ENCODE measurements at regions not wholly inside any gene's neighbourhood (a gene's known extent, or its start where the extent isn't known, plus 50 kb on each side); places are given as distances from the start of the nearest gene placed in this dataset.
A peak's percentile ranks its signal among the peaks of the same experiment; 100 is the strongest.

DNA sequence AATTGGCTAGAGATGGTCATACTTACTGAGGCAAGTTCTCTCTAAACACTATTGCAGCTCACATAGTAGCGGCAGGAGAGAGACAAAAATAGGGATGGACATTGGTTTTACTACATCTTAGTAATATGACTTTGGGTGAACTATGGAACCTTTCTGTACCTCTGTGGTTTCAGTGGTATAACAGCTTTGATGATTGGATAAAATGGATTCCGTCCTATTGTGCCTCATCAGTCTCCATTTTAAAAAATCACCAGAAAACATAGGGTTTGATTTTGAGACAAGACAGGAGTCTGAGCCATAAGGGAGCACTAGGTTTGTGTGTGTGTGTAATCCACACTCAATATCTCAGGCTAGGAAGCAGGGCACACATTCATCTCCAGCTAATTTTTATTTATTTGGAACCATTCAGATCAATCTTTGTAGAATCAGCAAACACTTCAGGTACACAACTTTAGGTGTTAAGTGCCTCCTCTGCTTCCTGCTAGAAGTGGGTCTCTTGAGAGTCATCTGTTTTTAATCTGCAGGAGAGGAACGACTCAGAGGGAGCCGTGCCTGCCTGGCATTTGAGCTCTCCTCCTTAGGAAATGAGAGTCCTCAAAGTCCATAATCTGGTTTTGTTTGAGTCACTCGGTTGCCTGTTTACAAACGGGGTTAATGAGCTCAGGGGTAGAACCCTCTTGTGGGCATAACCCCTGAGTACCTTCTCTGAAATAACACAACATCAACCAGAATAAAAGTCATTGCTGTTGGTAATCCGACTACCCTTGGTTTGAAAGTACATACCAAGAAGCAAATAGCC lies 238.5 kb upstream of the BOD1L1 start:
- peaks cover 12% of the 10 kb centered on the region for H3K9me3 ChIP-seq (ENCODE audit: control insufficient read depth, low read depth, low read length)
- no peaks in the 10 kb centered on the region for H3K36me3 ChIP-seq (ENCODE audit: control insufficient read depth, insufficient read depth, low read length)
- no peak overlapping the region for H3K4me3 ChIP-seq (ENCODE audit: low read length)
- no peak overlapping the region for H3K27ac ChIP-seq (ENCODE audit: low read length)
- DNase-seq, result peak in 1 of 2 donors; percentile 26
- no CpG with 5 or more reads among the region's 7 CpGs for WGBS (ENCODE audit: insufficient coverage, low lambda C conversion rate)
- no peaks in the 10 kb centered on the region for H3K27me3 ChIP-seq (ENCODE audit: control insufficient read depth, insufficient read depth, low read length)
- H3K4me1 ChIP-seq (ENCODE audit: control insufficient read depth, insufficient read depth, low read length), result peaks cover 19% of the 10 kb centered on the region

DNA sequence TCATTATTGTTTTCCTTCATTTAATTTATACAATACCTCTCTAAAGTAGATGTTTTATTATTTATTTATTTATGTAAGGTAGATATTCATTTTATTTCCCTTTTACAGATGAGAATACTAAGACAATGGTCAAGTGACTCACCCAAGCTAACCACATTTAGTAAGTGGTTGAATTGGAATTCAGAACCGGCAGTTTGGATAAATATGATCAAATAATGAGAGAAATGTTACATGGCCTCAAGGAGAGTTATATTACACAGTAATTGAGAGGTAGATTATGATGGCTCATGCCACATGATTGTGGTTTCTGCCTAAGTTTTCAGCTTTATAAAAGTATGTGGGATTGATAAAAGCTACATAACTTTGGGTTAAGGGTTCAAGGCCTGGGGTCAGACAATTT lies 239.4 kb upstream of the BOD1L1 start:
- peaks cover 7% of the 10 kb centered on the region for H3K9me3 ChIP-seq (ENCODE audit: control insufficient read depth, low read depth, low read length)
- DNase-seq, result no peak
- no peaks in the 10 kb centered on the region for H3K27me3 ChIP-seq (ENCODE audit: control insufficient read depth, insufficient read depth, low read length)
- H3K4me1 ChIP-seq (ENCODE audit: control insufficient read depth, insufficient read depth, low read length), result peaks cover 26% of the 10 kb centered on the region
- H3K4me3 ChIP-seq (ENCODE audit: low read length), result no peak overlapping the region
- no peaks in the 10 kb centered on the region for H3K36me3 ChIP-seq (ENCODE audit: control insufficient read depth, insufficient read depth, low read length)
- no peak overlapping the region for H3K27ac ChIP-seq (ENCODE audit: low read length)
- WGBS (ENCODE audit: insufficient coverage, low lambda C conversion rate), result 89% methylated on average over 1 of the region's 1 CpG

DNA sequence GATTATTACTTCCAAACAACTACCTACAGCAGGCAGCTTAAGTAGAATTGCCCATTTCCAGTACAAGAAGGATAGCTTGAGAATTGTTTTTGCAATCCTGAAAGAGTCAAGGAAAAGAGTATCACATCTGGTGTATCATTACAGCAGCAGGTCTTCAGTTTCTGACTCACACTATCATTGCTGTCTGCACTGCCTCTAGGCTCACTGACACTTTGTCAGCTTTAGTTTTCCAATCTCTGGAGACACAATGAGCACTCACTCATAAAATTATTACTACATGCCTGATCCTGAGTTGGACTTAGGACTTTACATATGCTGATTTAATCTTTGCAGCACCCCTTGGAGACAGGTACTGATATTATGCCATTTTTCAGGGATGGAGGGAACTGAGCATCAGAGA lies 244.6 kb upstream of the BOD1L1 start:
- no peaks in the 10 kb centered on the region for H3K36me3 ChIP-seq (ENCODE audit: control insufficient read depth, insufficient read depth, low read length)
- H3K27me3 ChIP-seq (ENCODE audit: control insufficient read depth, insufficient read depth, low read length), result no peaks in the 10 kb centered on the region
- DNase-seq, result peak; percentile 79 to 89
- peaks cover 54% of the 10 kb centered on the region for H3K4me1 ChIP-seq (ENCODE audit: control insufficient read depth, insufficient read depth, low read length)
- H3K27ac ChIP-seq (ENCODE audit: low read length), result peak overlapping the region; percentile 76
- no peak overlapping the region for H3K4me3 ChIP-seq (ENCODE audit: low read length)
- no peaks in the 10 kb centered on the region for H3K9me3 ChIP-seq (ENCODE audit: control insufficient read depth, low read depth, low read length)

DNA sequence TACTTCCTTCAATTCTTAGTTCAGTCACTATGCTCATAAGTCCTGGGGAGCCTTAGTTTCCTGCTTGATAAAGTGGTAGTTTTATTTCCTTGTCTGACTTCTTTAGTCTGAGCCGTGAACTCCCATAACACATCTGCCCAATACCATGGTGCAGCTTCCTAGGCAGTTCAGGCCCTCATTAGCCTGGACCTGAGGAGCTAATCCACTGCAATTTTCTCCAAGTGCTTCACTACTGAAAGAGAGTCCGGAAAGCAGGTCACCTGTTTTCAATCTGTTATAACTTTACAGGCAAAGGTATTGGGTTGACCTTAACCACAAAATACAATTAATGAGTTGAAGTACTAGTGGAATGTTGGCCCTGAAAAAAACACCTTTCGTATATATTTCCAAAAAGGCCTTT lies 245.4 kb upstream of the BOD1L1 start:
- Histone ChIP-seq H3K36me3 (ENCODE audit: control insufficient read depth, insufficient read depth, low read length) (no peaks in the 10 kb centered on the region), H3K27me3 (ENCODE audit: control insufficient read depth, insufficient read depth, low read length) (no peaks in the 10 kb centered on the region), H3K4me3 (ENCODE audit: low read length) (no peak overlapping the region), H3K4me1 (ENCODE audit: control insufficient read depth, insufficient read depth, low read length) (peaks cover 60% of the 10 kb centered on the region), H3K9me3 (ENCODE audit: control insufficient read depth, low read depth, low read length) (no peaks in the 10 kb centered on the region), H3K27ac (ENCODE audit: low read length) (peak overlapping the region; percentile 76)
- WGBS (ENCODE audit: insufficient coverage, low lambda C conversion rate), result no CpG with 5 or more reads among the region's 3 CpGs
- peak in 1 of 2 donors; percentile 66 for DNase-seq

DNA sequence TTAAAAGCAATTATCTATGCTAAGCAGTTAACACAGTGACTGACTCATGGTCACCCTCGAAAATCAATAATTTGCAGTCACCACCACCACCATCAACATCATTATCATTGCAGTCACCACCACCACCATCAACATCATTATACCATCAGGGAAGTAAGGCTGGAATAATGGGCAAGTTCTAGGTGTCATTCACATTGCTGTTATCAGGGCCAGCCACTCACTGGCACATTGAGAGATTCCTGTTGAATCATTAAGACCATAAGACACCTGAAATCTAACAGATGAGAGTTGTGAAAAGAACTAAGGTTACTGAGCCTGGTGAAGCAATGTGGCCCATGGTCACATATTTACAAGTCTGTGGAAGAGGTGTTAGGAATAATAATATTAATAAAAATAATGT lies 247.7 kb upstream of the BOD1L1 start:
- no peaks in the 10 kb centered on the region for H3K9me3 ChIP-seq (ENCODE audit: control insufficient read depth, low read depth, low read length)
- H3K27ac ChIP-seq (ENCODE audit: low read length), result peak overlapping the region; percentile 73
- DNase-seq, result peak; percentile 56 to 76
- no peak overlapping the region for H3K4me3 ChIP-seq (ENCODE audit: low read length)
- H3K36me3 ChIP-seq (ENCODE audit: control insufficient read depth, insufficient read depth, low read length), result no peaks in the 10 kb centered on the region
- peaks cover 67% of the 10 kb centered on the region for H3K4me1 ChIP-seq (ENCODE audit: control insufficient read depth, insufficient read depth, low read length)
- no CpG with 5 or more reads among the region's 1 CpG for WGBS (ENCODE audit: insufficient coverage, low lambda C conversion rate)
- no peaks in the 10 kb centered on the region for H3K27me3 ChIP-seq (ENCODE audit: control insufficient read depth, insufficient read depth, low read length)

DNA sequence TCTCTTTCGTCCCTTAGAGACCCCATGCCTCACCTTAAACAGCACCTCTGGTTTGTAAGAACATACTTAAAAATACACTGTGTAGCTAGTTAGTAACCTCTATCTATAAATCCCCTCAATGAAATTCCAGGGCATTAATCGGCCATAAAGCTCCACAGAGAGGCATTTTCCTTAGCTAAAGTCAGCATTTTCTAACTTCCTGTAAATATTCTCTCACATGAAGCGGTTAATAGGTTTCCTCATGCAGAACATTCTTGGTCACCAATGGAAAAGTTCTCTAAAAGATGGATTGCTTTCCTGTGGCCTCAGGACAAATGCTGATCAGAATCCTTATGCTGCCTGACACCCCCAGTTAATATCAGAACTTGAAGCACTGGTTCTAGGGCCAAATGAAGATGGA lies 248.6 kb upstream of the BOD1L1 start:
- no peaks in the 10 kb centered on the region for H3K36me3 ChIP-seq (ENCODE audit: control insufficient read depth, insufficient read depth, low read length)
- WGBS (ENCODE audit: insufficient coverage, low lambda C conversion rate), result 90% methylated on average over 2 of the region's 3 CpGs
- H3K4me3 ChIP-seq (ENCODE audit: low read length), result no peak overlapping the region
- no peaks in the 10 kb centered on the region for H3K27me3 ChIP-seq (ENCODE audit: control insufficient read depth, insufficient read depth, low read length)
- H3K4me1 ChIP-seq (ENCODE audit: control insufficient read depth, insufficient read depth, low read length), result peaks cover 57% of the 10 kb centered on the region
- no peak for DNase-seq
- peak overlapping the region; percentile 49 for H3K27ac ChIP-seq (ENCODE audit: low read length)
- no peaks in the 10 kb centered on the region for H3K9me3 ChIP-seq (ENCODE audit: control insufficient read depth, low read depth, low read length)

DNA sequence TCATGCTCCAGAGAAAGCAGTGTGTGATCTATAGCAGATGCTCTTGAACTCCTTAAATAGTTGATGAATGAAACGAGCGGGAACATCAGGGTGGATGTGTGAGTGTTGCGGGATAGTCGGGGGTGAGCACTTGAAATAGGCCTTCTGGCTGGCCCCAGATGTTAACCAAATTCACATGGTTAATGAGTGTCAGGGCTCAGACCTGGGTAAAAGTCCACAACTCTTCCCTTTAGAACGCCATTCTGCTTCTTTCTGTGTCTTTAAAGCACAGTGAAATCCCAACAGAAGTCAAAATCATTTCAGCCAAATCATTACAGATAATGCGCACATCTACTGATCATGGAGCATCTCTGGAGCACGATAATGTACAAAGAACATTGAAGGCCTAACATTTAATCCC lies 249.4 kb upstream of the BOD1L1 start:
- Histone ChIP-seq H3K9me3 (ENCODE audit: control insufficient read depth, low read depth, low read length) (no peaks in the 10 kb centered on the region), H3K27ac (ENCODE audit: low read length) (peak overlapping the region; percentile 61), H3K27me3 (ENCODE audit: control insufficient read depth, insufficient read depth, low read length) (no peaks in the 10 kb centered on the region), H3K4me3 (ENCODE audit: low read length) (no peak overlapping the region), H3K4me1 (ENCODE audit: control insufficient read depth, insufficient read depth, low read length) (peaks cover 51% of the 10 kb centered on the region), H3K36me3 (ENCODE audit: control insufficient read depth, insufficient read depth, low read length) (no peaks in the 10 kb centered on the region)
- no CpG with 5 or more reads among the region's 7 CpGs for WGBS (ENCODE audit: insufficient coverage, low lambda C conversion rate)
- peak in 1 of 2 donors; percentile 64 for DNase-seq

DNA sequence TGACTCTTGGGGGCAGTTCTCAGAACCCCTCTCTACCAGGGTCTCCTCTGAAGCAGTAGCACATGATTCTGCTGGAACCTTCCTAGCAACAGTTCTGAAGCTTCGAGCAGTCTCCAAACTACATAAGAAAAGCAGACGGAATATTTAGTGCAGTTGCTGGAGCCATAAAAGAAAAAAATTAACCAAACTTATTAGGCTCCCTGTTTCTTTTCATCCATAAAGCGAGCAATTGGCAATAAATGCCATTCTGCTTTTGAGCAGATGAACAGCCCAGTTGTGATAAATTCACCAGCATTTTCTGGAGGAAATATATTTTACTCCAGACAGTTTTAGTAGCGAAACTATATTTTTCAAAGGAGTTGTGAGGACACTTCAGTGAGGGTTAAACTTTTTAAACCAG lies 250.1 kb upstream of the BOD1L1 start:
- DNase-seq, result peak in 1 of 2 donors; percentile 59
- Histone ChIP-seq H3K27ac (ENCODE audit: low read length) (peak overlapping the region; percentile 61), H3K27me3 (ENCODE audit: control insufficient read depth, insufficient read depth, low read length) (no peaks in the 10 kb centered on the region), H3K4me1 (ENCODE audit: control insufficient read depth, insufficient read depth, low read length) (peaks cover 48% of the 10 kb centered on the region), H3K4me3 (ENCODE audit: low read length) (no peak overlapping the region), H3K36me3 (ENCODE audit: control insufficient read depth, insufficient read depth, low read length) (no peaks in the 10 kb centered on the region), H3K9me3 (ENCODE audit: control insufficient read depth, low read depth, low read length) (no peaks in the 10 kb centered on the region)
- WGBS (ENCODE audit: insufficient coverage, low lambda C conversion rate), result no CpG with 5 or more reads among the region's 4 CpGs

DNA sequence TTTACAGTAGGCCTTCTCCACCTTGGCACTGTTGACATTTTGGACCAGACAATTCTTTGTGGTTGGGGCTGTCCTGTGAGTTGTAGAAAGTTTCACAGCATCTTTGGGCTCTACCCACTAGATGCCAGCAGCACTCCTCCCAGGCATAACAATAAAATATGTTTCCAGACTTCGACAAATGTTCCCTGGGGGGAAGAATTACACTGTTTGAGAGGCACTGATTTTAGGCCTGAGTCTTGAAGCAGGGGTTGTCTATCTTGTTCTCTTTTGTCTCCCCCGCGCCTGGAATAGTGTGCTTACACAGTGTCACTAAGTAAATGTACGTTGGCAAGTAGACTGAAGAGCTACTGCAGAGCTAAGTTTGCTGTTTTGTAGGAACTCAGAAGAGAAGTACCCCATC lies 254.4 kb upstream of the BOD1L1 start:
- no peak for DNase-seq
- no CpG with 5 or more reads among the region's 4 CpGs for WGBS (ENCODE audit: insufficient coverage, low lambda C conversion rate)
- no peak overlapping the region for H3K27ac ChIP-seq (ENCODE audit: low read length)

DNA sequence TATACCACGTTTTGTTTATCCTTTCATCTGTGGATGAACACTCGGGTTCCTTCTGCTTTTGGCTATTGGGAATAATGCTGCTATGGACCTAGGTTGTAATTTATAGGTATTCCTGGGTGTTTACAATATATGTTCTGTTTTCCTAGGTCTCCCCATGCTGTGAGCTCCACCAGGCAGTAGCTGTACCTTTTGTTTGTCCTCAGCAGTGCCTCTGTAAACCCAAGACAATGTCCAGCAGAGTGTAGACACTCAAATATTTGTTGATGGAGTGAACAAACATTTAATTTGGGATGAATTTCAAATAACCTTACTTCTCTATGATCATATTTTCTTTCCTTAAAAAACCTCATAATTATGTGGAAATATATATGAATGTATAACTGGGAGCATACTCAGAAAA lies 259.5 kb upstream of the BOD1L1 start:
- Histone ChIP-seq H3K9me3 (ENCODE audit: control insufficient read depth, low read depth, low read length) (no peaks in the 10 kb centered on the region), H3K4me3 (ENCODE audit: low read length) (no peak overlapping the region), H3K36me3 (ENCODE audit: control insufficient read depth, insufficient read depth, low read length) (no peaks in the 10 kb centered on the region), H3K4me1 (ENCODE audit: control insufficient read depth, insufficient read depth, low read length) (no peaks in the 10 kb centered on the region), H3K27ac (ENCODE audit: low read length) (no peak overlapping the region), H3K27me3 (ENCODE audit: control insufficient read depth, insufficient read depth, low read length) (no peaks in the 10 kb centered on the region)
- WGBS (ENCODE audit: insufficient coverage, low lambda C conversion rate), result 88% methylated on average over 2 of the region's 2 CpGs
- no peak for DNase-seq

More for the DNA sequence above, 254.4 kb upstream of the BOD1L1 start:
- H3K4me1 ChIP-seq (ENCODE audit: control insufficient read depth, insufficient read depth, low read length), result peaks cover 22% of the 10 kb centered on the region
- H3K4me3 ChIP-seq (ENCODE audit: low read length), result no peak overlapping the region
- no peaks in the 10 kb centered on the region for H3K27me3 ChIP-seq (ENCODE audit: control insufficient read depth, insufficient read depth, low read length)
- no peaks in the 10 kb centered on the region for H3K36me3 ChIP-seq (ENCODE audit: control insufficient read depth, insufficient read depth, low read length)
- H3K9me3 ChIP-seq (ENCODE audit: control insufficient read depth, low read depth, low read length), result no peaks in the 10 kb centered on the region

DNA sequence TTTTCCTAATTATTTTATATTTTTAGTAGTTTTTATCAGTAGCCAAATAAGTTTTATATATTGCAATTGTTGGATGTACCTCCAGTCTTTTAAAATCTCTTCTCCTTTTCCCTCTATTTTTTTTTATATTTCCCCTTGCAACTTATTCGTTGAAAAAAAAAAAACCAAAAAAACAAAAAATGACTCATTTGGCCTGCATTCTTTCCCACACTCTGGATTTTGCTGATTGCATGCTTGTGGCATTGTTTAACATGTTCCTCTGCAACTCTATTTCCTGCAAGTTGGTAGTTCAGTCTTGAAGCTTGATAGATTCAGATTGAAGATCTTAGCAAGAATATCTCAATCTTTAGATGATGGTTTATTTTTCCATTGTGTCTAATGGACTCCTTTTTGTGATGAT lies 260.6 kb upstream of the BOD1L1 start:
- H3K27ac ChIP-seq (ENCODE audit: low read length), result no peak overlapping the region
- no peaks in the 10 kb centered on the region for H3K9me3 ChIP-seq (ENCODE audit: control insufficient read depth, low read depth, low read length)
- no CpG with 5 or more reads among the region's 1 CpG for WGBS (ENCODE audit: insufficient coverage, low lambda C conversion rate)
- H3K4me1 ChIP-seq (ENCODE audit: control insufficient read depth, insufficient read depth, low read length), result no peaks in the 10 kb centered on the region
- H3K27me3 ChIP-seq (ENCODE audit: control insufficient read depth, insufficient read depth, low read length), result no peaks in the 10 kb centered on the region
- H3K4me3 ChIP-seq (ENCODE audit: low read length), result no peak overlapping the region
- no peak for DNase-seq
- H3K36me3 ChIP-seq (ENCODE audit: control insufficient read depth, insufficient read depth, low read length), result no peaks in the 10 kb centered on the region
